ENCODE measurements at regions not wholly inside any gene's neighbourhood (a gene's known extent, or its start where the extent isn't known, plus 50 kb on each side); places are given as distances from the start of the nearest gene placed in this dataset.

DNA sequence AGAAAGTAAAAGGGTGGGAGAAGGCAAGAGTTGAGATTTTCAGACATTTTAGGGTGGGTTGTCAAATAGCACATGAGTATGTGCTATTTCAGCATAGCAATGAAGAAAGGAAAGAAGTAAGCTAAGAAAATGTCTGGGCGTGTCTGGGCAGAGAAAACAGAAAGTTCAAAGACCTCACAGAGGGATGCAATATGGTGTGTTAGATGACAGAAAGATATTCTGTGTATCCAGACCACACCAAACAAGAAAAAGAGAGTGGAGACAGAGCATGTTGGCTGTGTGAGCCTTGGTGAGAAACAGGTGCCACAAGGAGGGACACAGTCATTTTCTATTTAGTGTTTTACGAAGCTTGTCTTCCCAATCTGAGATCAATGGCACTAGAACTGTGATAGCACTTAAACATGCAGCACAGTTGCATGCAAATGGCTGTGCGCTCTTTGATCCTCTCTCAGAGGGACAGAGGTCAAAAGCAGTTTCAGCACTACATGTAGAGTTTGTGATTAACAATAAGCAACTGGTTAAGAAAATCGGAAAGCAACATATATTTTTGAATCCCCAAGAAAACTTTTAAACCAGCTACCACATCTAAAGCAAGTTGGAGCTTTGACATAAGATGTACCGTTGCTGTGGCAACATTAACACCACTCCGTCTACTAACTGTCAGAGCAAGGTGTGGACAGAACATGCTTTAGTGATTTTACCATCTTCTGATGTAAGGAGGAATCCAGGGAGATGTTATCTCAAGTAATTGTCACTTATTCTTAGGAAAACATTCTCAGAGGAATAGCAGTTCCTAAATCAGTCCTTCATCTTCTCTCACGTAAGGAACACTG, 515.5 kb upstream of the NOX3 start:
- Mint-ChIP-seq H3K27ac (no peak overlapping the region), H3K4me1 (peaks cover 33% of the 10 kb centered on the region), H3K36me3 (ENCODE audit: low read depth) (no peaks in the 10 kb centered on the region), H3K4me3 (no peak overlapping the region), H3K27me3 (ENCODE audit: low read depth) (peaks cover 4% of the 10 kb centered on the region), H3K9me3 (no peaks in the 10 kb centered on the region)
- TF ChIP-seq, protein P1, sequence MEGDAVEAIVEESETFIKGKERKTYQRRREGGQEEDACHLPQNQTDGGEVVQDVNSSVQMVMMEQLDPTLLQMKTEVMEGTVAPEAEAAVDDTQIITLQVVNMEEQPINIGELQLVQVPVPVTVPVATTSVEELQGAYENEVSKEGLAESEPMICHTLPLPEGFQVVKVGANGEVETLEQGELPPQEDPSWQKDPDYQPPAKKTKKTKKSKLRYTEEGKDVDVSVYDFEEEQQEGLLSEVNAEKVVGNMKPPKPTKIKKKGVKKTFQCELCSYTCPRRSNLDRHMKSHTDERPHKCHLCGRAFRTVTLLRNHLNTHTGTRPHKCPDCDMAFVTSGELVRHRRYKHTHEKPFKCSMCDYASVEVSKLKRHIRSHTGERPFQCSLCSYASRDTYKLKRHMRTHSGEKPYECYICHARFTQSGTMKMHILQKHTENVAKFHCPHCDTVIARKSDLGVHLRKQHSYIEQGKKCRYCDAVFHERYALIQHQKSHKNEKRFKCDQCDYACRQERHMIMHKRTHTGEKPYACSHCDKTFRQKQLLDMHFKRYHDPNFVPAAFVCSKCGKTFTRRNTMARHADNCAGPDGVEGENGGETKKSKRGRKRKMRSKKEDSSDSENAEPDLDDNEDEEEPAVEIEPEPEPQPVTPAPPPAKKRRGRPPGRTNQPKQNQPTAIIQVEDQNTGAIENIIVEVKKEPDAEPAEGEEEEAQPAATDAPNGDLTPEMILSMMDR (IDR thresholded peaks at IDR 0.05; ENCODE audit: unreplicated experiment in 3 of 3): no peak

GRCh38 chr6:155970472-155970871, 514.8 kb upstream of the NOX3 start:
- Mint-ChIP-seq H3K4me3 (no peak overlapping the region), H3K4me1 (peaks cover 32% of the 10 kb centered on the region), H3K36me3 (ENCODE audit: low read depth) (no peaks in the 10 kb centered on the region), H3K9me3 (no peaks in the 10 kb centered on the region), H3K27me3 (ENCODE audit: low read depth) (peaks cover 4% of the 10 kb centered on the region), H3K27ac (no peak overlapping the region)
- TF ChIP-seq, protein P1 (IDR thresholded peaks at IDR 0.05; ENCODE audit: unreplicated experiment in 3 of 3): no peak

DNA sequence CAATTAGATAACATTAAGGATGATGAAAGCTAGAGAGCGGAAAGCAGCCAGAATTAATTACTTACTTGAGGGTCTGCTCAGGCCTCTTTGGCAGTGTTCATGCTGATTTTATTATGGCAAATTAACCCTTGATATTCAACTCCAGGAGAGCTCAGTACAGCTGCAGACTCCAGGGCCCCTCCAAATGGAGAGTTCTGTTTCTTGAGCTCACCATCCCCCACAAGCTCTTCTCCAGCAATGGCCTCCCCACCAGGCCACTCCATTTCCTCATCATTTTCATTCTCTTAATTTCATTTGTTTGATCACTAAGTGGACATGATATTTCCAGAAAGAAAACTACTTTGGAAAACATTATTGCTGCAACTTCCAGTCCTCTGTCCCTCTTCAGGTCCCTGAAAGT, 513.3 kb upstream of the NOX3 start:
- peak overlapping the region in 2 of 3 experiments; percentile 1 to 11 for H3K27ac Mint-ChIP-seq
- no peaks in the 10 kb centered on the region for H3K36me3 Mint-ChIP-seq (ENCODE audit: low read depth)
- TF ChIP-seq, protein P1 (IDR thresholded peaks at IDR 0.05; ENCODE audit: unreplicated experiment in 3 of 3): no peak
- H3K4me1 Mint-ChIP-seq: peaks cover 39% of the 10 kb centered on the region
- no peaks in the 10 kb centered on the region for H3K9me3 Mint-ChIP-seq
- H3K27me3 Mint-ChIP-seq (ENCODE audit: low read depth): peaks cover 3% of the 10 kb centered on the region
- no peak overlapping the region for H3K4me3 Mint-ChIP-seq

GRCh38 chr6:155967322-155967721, 511.7 kb upstream of the NOX3 start:
- no peak overlapping the region for H3K4me3 Mint-ChIP-seq
- no peaks in the 10 kb centered on the region for H3K9me3 Mint-ChIP-seq
- no peak overlapping the region for H3K27ac Mint-ChIP-seq
- TF ChIP-seq, protein P1 (IDR thresholded peaks at IDR 0.05; ENCODE audit: unreplicated experiment in 3 of 3): no peak
- peaks cover 30% of the 10 kb centered on the region for H3K4me1 Mint-ChIP-seq
- no peaks in the 10 kb centered on the region for H3K36me3 Mint-ChIP-seq (ENCODE audit: low read depth)
- H3K27me3 Mint-ChIP-seq (ENCODE audit: low read depth): no peaks in the 10 kb centered on the region

GRCh38 chr6:155964544-155964943, 508.9 kb upstream of the NOX3 start:
- H3K27me3 Mint-ChIP-seq (ENCODE audit: low read depth): no peaks in the 10 kb centered on the region
- peak overlapping the region in 2 of 3 experiments; percentile 21 to 46 for H3K27ac Mint-ChIP-seq
- no peaks in the 10 kb centered on the region for H3K9me3 Mint-ChIP-seq
- peaks cover 21% of the 10 kb centered on the region for H3K4me1 Mint-ChIP-seq
- no peak overlapping the region for H3K4me3 Mint-ChIP-seq
- no peaks in the 10 kb centered on the region for H3K36me3 Mint-ChIP-seq (ENCODE audit: low read depth)
- TF ChIP-seq, protein P1 (IDR thresholded peaks at IDR 0.05; ENCODE audit: unreplicated experiment in 3 of 3): no peak

DNA sequence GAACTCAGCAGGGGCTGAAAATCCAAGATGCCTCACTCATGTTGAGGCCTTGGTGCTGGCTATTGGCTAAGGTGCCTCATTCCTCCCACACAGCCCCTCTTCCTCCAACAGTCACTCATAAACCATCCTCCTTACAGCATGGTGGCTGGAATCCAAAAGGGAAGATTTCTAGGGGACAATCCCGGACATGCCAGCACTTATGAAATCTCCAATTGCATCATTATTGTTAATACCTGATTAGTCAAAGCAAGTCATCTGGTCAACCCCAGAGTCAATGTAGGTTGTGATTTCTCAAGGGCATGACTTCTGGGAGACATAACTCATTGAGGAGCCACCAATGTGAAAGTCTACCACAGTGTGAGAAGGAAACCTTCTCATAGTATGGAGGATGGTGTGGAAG, 506.6 kb upstream of the NOX3 start:
- Mint-ChIP-seq H3K4me1 (peaks cover 11% of the 10 kb centered on the region), H3K27ac (no peak overlapping the region), H3K9me3 (no peaks in the 10 kb centered on the region), H3K4me3 (no peak overlapping the region), H3K36me3 (ENCODE audit: low read depth) (no peaks in the 10 kb centered on the region), H3K27me3 (ENCODE audit: low read depth) (no peaks in the 10 kb centered on the region)
- TF ChIP-seq, protein P1 (IDR thresholded peaks at IDR 0.05; ENCODE audit: unreplicated experiment in 3 of 3): no peak
